SKM-1 (cell line): ENCODE measurements at regions not wholly inside any gene's neighbourhood (a gene's known extent, or its start where the extent isn't known, plus 50 kb on each side); places are given as distances from the start of the nearest gene placed in this dataset.
"Not testable (repeated sequence)": the region's sequence is repeated elsewhere in the genome, so short reads cannot be mapped to it uniquely, and the experiment has no call there.

Experiments used
- DNase-seq: peaks from one replicate; lab custom pipeline; 2025; ENCODE audit not compliant: unreplicated experiment; lab: John Stamatoyannopoulos, UW

GRCh38 chr4:124997124-124997523 is 284.6 kb upstream of the ANKRD50 start:
- no peak for DNase-seq

- no peak for DNase-seq
These were observed 281.3 kb upstream of the ANKRD50 start for GRCh38 chr4:124993838-124994237.

- no peak for DNase-seq
These were observed 277.9 kb upstream of the ANKRD50 start for GRCh38 chr4:124990398-124990797.

- no peak for DNase-seq
These were observed 267.8 kb upstream of the ANKRD50 start for GRCh38 chr4:124980276-124980752.

- DNase-seq: not testable (repeated sequence)
These were observed 266.0 kb upstream of the ANKRD50 start for GRCh38 chr4:124978536-124978935.

- no peak for DNase-seq
These were observed 264.5 kb upstream of the ANKRD50 start for GRCh38 chr4:124977045-124977444.

GRCh38 chr4:124974152-124974551 is 261.6 kb upstream of the ANKRD50 start:
- no peak for DNase-seq

- DNase-seq: no peak
These were observed 261.2 kb upstream of the ANKRD50 start for GRCh38 chr4:124973716-124974115.

- DNase-seq: no peak
These were observed 257.5 kb upstream of the ANKRD50 start for GRCh38 chr4:124970011-124970410.

- DNase-seq: no peak
These were observed 253.0 kb upstream of the ANKRD50 start for GRCh38 chr4:124965497-124965891.

- no peak for DNase-seq
These were observed 252.4 kb upstream of the ANKRD50 start for GRCh38 chr4:124964852-124965496.

- DNase-seq: no peak
These were observed 251.7 kb upstream of the ANKRD50 start for GRCh38 chr4:124964251-124964650.

- DNase-seq: no peak
These were observed 248.7 kb upstream of the ANKRD50 start for GRCh38 chr4:124961138-124961750.

- DNase-seq: no peak
These were observed 246.3 kb upstream of the ANKRD50 start for GRCh38 chr4:124958847-124959246.

GRCh38 chr4:124955476-124955875 is 242.9 kb upstream of the ANKRD50 start:
- peak; percentile 20 for DNase-seq

- DNase-seq: no peak
These were observed 241.5 kb upstream of the ANKRD50 start for GRCh38 chr4:124954046-124954445.

- DNase-seq: no peak
These were observed 241.0 kb upstream of the ANKRD50 start for GRCh38 chr4:124953486-124953885.

GRCh38 chr4:124953061-124953460 is 240.5 kb upstream of the ANKRD50 start:
- no peak for DNase-seq

- DNase-seq: no peak
These were observed 240.1 kb upstream of the ANKRD50 start for GRCh38 chr4:124952601-124953000.

GRCh38 chr4:124948976-124949597 is 236.6 kb upstream of the ANKRD50 start:
- no peak for DNase-seq

- no peak for DNase-seq
These were observed 235.2 kb upstream of the ANKRD50 start for GRCh38 chr4:124947622-124948265.

GRCh38 chr4:124946696-124947095 is 234.2 kb upstream of the ANKRD50 start:
- DNase-seq: no peak
